Neural cell (in vitro differentiated cells): ENCODE measurements at regions not wholly inside any gene's neighbourhood (a gene's known extent, or its start where the extent isn't known, plus 50 kb on each side); places are given as distances from the start of the nearest gene placed in this dataset.

Experiments
- H2AFZ ChIP-seq: fragments of 200-600, 300-800 bp; sonication (generic), shearing (Covaris generic); 2 replicates; pipeline ENCODE4 v1.6.0; 2014; ENCODE audit warnings: low read depth, mild to moderate bottlenecking, antibody characterized with exemption, low read length, moderate library complexity
- H3F3A ChIP-seq: fragments of 200-600 bp; shearing (Covaris generic); 2 replicates; pipeline ENCODE4 v1.6.1; 2016; ENCODE audit warnings: mild to moderate bottlenecking, moderate library complexity, mixed read lengths, antibody characterized with exemption, low read length; ENCODE audit not compliant: insufficient read depth, poor library complexity, severe bottlenecking
- H3K27ac ChIP-seq: fragments of 200-600, 300-800 bp; sonication (generic), shearing (Covaris generic); 2 replicates; pipeline ENCODE4 v1.5.1; 2014; ENCODE audit warnings: mild to moderate bottlenecking, low read length, moderate library complexity
- H3K27me3 ChIP-seq: fragments of 300-800, 200-600 bp; sonication (generic), shearing (Covaris generic); 2 replicates; pipeline ENCODE4 v1.6.0; 2014; ENCODE audit warnings: mild to moderate bottlenecking, low read depth, low read length, moderate library complexity; ENCODE audit not compliant: insufficient read depth
- H3K36me3 ChIP-seq: fragments of 300-800, 200-600 bp; sonication (generic), shearing (Covaris generic); 2 replicates; pipeline ENCODE4 v1.5.1; 2014; ENCODE audit warnings: mild to moderate bottlenecking, antibody characterized with exemption, low read length, moderate library complexity; ENCODE audit not compliant: insufficient read depth
- H3K4me2 ChIP-seq: fragments of 300-800, 200-600 bp; sonication (generic), shearing (Covaris generic); 2 replicates; pipeline ENCODE4 v1.6.0; 2014; ENCODE audit warnings: mild to moderate bottlenecking, low read length
- H3K4me3 ChIP-seq: fragments of 300-800, 200-600 bp; sonication (generic), shearing (Covaris generic); 2 replicates; pipeline ENCODE4 v1.5.1; 2014; ENCODE audit warnings: mild to moderate bottlenecking, low read length, moderate library complexity
- H3K79me2 ChIP-seq: fragments of 200-600 bp; shearing (Covaris generic); replicated peaks from 2 replicates; pipeline ENCODE4 v1.6.0; 2014; ENCODE audit warnings: mild to moderate bottlenecking, low read length, moderate library complexity; ENCODE audit not compliant: insufficient read depth
- H3K9ac ChIP-seq: fragments of 300-800, 200-600 bp; sonication (generic), shearing (Covaris generic); 2 replicates; pipeline ENCODE4 v1.6.1; 2016; ENCODE audit warnings: mild to moderate bottlenecking, low read length, mixed read lengths
- H3K9me2 ChIP-seq: fragments of 200-600 bp; shearing (Covaris generic); 2 replicates; pipeline ENCODE4 v1.6.1; 2016; ENCODE audit warnings: mild to moderate bottlenecking, low read length, mixed read lengths; ENCODE audit not compliant: insufficient read depth
- H3K9me3 ChIP-seq: fragments of 200-600, 300-800 bp; sonication (generic), shearing (Covaris generic); 2 replicates; pipeline ENCODE4 v1.6.1; 2016; ENCODE audit warnings: mild to moderate bottlenecking, mixed run types, low read length, moderate library complexity, mixed read lengths
- H4K20me1 ChIP-seq: fragments of 200-600 bp; shearing (Covaris generic); 2 replicates; pipeline ENCODE4 v1.6.1; 2016; ENCODE audit warnings: mild to moderate bottlenecking, mixed run types; ENCODE audit not compliant: insufficient read depth
- CTCF ChIP-seq: fragments of 450-650 bp; IDR thresholded peaks from 2 replicates; pipeline ENCODE4 v1.5.1; 2014; ENCODE audit warnings: antibody characterized with exemption, mild to moderate bottlenecking, moderate library complexity; ENCODE audit not compliant: poor library complexity, severe bottlenecking
- EP300 ChIP-seq: fragments of 450-650 bp; conservative IDR thresholded peaks from 2 replicates; pipeline ENCODE4 v1.6.1; 2014; ENCODE audit warnings: antibody characterized with exemption, mild to moderate bottlenecking, moderate library complexity; ENCODE audit not compliant: poor library complexity, severe bottlenecking
- EZH2 ChIP-seq: fragments of 200-600, 300-800 bp; shearing (Covaris generic), sonication (generic); IDR thresholded peaks from 2 replicates; pipeline ENCODE4 v1.6.1; 2014; ENCODE audit warnings: antibody characterized with exemption, low read length, borderline replicate concordance, mild to moderate bottlenecking; ENCODE audit not compliant: insufficient read depth, poor library complexity, severe bottlenecking
- MXI1 ChIP-seq: fragments of 450-650 bp; conservative IDR thresholded peaks from 2 replicates; pipeline ENCODE4 v1.6.1; 2014; ENCODE audit warnings: antibody characterized with exemption, mild to moderate bottlenecking; ENCODE audit not compliant: poor library complexity, severe bottlenecking
- POLR2AphosphoS5 ChIP-seq: IDR thresholded peaks from 2 replicates; pipeline ENCODE4 v1.6.1; 2012
- RAD21 ChIP-seq: fragments of 450-650 bp; conservative IDR thresholded peaks from 2 replicates; pipeline ENCODE4 v1.6.1; 2014; ENCODE audit warnings: antibody characterized with exemption, mild to moderate bottlenecking, moderate library complexity
- SMC3 ChIP-seq: fragments of 450-650 bp; conservative IDR thresholded peaks from 2 replicates; pipeline ENCODE4 v1.6.1; 2014; ENCODE audit warnings: antibody characterized with exemption, mild to moderate bottlenecking, moderate library complexity; ENCODE audit not compliant: poor library complexity
- TAF1 ChIP-seq: IDR thresholded peaks from 2 replicates; pipeline ENCODE4 v1.6.1; 2012; ENCODE audit warnings: low read depth
- TF ChIP-seq, protein P1 (sequence below): IDR thresholded peaks from 2 replicates; pipeline ENCODE4 v1.6.1; 2012; ENCODE audit warnings: borderline replicate concordance

DNA sequence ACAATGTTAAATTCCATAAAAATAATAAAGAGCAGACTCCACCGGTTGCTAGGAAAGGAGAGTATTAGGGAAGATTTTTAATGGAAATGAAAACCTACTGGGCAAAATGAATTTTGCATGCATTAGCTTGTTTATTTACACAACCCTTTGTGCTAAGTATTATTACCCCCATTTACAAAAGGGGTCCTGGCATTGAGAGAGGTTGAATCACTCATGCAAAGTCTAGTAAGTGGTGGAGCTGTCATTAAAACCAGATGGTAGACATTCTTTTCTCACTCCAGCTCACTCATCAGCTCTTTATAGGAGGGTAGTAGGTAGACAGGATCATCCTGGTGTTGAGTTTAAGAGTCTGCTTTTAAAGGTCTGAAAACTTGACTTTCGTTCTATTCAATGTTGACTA is 395.1 kb downstream of the PLK2 start:
- Histone ChIP-seq H3K4me2 (no peak overlapping the region), H2AFZ (no peak overlapping the region), H3F3A (no peaks in the 10 kb centered on the region), H3K79me2 (no peaks in the 10 kb centered on the region), H4K20me1 (no peaks in the 10 kb centered on the region), H3K4me3 (no peak overlapping the region), H3K27me3 (no peaks in the 10 kb centered on the region), H3K9me3 (no peaks in the 10 kb centered on the region), H3K9ac (no peak overlapping the region), H3K36me3 (no peaks in the 10 kb centered on the region), H3K27ac (no peak overlapping the region), H3K9me2 (no peaks in the 10 kb centered on the region)
- TF ChIP-seq MXI1 (no peak), POLR2AphosphoS5 (no peak), EZH2 (no peak), RAD21 (no peak), EP300 (no peak), TAF1 (no peak), SMC3 (no peak), CTCF (no peak)
- TF ChIP-seq, protein P1, sequence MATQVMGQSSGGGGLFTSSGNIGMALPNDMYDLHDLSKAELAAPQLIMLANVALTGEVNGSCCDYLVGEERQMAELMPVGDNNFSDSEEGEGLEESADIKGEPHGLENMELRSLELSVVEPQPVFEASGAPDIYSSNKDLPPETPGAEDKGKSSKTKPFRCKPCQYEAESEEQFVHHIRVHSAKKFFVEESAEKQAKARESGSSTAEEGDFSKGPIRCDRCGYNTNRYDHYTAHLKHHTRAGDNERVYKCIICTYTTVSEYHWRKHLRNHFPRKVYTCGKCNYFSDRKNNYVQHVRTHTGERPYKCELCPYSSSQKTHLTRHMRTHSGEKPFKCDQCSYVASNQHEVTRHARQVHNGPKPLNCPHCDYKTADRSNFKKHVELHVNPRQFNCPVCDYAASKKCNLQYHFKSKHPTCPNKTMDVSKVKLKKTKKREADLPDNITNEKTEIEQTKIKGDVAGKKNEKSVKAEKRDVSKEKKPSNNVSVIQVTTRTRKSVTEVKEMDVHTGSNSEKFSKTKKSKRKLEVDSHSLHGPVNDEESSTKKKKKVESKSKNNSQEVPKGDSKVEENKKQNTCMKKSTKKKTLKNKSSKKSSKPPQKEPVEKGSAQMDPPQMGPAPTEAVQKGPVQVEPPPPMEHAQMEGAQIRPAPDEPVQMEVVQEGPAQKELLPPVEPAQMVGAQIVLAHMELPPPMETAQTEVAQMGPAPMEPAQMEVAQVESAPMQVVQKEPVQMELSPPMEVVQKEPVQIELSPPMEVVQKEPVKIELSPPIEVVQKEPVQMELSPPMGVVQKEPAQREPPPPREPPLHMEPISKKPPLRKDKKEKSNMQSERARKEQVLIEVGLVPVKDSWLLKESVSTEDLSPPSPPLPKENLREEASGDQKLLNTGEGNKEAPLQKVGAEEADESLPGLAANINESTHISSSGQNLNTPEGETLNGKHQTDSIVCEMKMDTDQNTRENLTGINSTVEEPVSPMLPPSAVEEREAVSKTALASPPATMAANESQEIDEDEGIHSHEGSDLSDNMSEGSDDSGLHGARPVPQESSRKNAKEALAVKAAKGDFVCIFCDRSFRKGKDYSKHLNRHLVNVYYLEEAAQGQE, result no peak

DNA sequence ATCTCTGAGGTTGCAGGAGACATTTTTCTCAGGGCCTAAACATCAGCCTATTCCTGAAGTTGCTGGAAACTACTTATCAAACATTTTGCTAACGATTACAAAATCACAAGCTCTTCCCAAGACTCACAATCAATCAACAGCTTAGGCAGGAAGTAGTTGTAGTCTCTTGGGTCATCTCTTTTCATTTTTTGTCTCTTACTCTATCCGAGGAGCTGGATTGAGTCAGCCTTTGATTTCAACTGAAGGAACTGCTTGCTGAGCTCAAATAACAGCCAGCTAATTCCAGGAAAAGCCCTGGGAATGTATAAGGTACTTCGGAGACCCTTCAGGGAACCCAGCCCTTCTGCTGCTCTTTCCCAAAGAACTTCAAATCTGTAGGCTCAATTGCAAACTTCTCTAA is 398.9 kb downstream of the PLK2 start:
- Histone ChIP-seq H3K36me3 (no peaks in the 10 kb centered on the region), H3K9ac (no peak overlapping the region), H3K9me3 (no peaks in the 10 kb centered on the region), H3K27ac (no peak overlapping the region), H3K27me3 (no peaks in the 10 kb centered on the region), H3K9me2 (no peaks in the 10 kb centered on the region), H3F3A (no peaks in the 10 kb centered on the region), H3K4me3 (no peak overlapping the region), H2AFZ (no peak overlapping the region), H4K20me1 (no peaks in the 10 kb centered on the region), H3K4me2 (no peak overlapping the region), H3K79me2 (no peaks in the 10 kb centered on the region)
- TF ChIP-seq, protein P1, result no peak
- TF ChIP-seq TAF1, result no peak
- TF ChIP-seq POLR2AphosphoS5, result no peak
- TF ChIP-seq MXI1, result no peak
- TF ChIP-seq RAD21, result no peak
- TF ChIP-seq CTCF, result no peak
- TF ChIP-seq EP300, result no peak
- TF ChIP-seq SMC3, result no peak
- TF ChIP-seq EZH2, result no peak
